PC-3 (cell line): ENCODE measurements at regions not wholly inside any gene's neighbourhood (a gene's known extent, or its start where the extent isn't known, plus 50 kb on each side); places are given as distances from the start of the nearest gene placed in this dataset.
"Not testable (repeated sequence)": the region's sequence is repeated elsewhere in the genome, so short reads cannot be mapped to it uniquely, and the experiment has no call there.

Experiments used
- ATAC-seq: fragments of 200-7000 bp; cut with Tn5 transposase; 2 replicates; pipeline ENCODE4 v1.9.1; 2020; ENCODE audit warnings: mild to moderate bottlenecking, moderate library complexity
- BruUV-seq: library from RNA; stranded (reverse); fragments of 400-500 nt; replicated peaks from 2 replicates; lab custom pipeline; 2021; lab: Mats Ljungman, UMichigan
- CTCF ChIA-PET: fragments of 300-600 bp; sonication (Branson Sonifier 250); formaldehyde crosslinking; loops from one replicate; lab custom pipeline; 2022; ENCODE audit warnings: antibody characterized with exemption; lab: Charles Lee
- POLR2A ChIA-PET: fragments of 300-600 bp; sonication (Branson Sonifier 250); formaldehyde crosslinking; loops from one replicate; lab custom pipeline; 2022; ENCODE audit warnings: antibody characterized with exemption; ENCODE audit not compliant: unreplicated experiment; lab: Charles Lee
- DNase-seq: peaks from one replicate; pipeline ENCODE4 v3.0.0-alpha.2; 2015
- H2AFZ ChIP-seq: fragments of 300-600 bp; sonication (generic); 2 replicates; pipeline ENCODE4 v1.6.0; 2016; ENCODE audit warnings: antibody characterized with exemption, low read length
- H3F3A ChIP-seq: fragments of 300-600 bp; sonication (generic); one replicate; pipeline ENCODE4 v1.6.0; 2017; ENCODE audit warnings: antibody characterized with exemption, low read length, control low read depth, mild to moderate bottlenecking; ENCODE audit not compliant: unreplicated experiment
- H3K27ac ChIP-seq: fragments of 300-600 bp; sonication (generic); 2 replicates; pipeline ENCODE4 v1.5.1; 2016; ENCODE audit warnings: mild to moderate bottlenecking, low read length
- H3K27me3 ChIP-seq: fragments of 300-600 bp; sonication (generic); 2 replicates; pipeline ENCODE4 v1.6.1; 2016; ENCODE audit warnings: low read length, mixed read lengths
- H3K36me3 ChIP-seq: fragments of 300-600 bp; sonication (generic); 2 replicates; pipeline ENCODE4 v1.6.1; 2016; ENCODE audit warnings: low read depth, mixed run types, low read length, mixed read lengths
- H3K4me1 ChIP-seq: fragments of 300-600 bp; sonication (generic); 2 replicates; pipeline ENCODE4 v1.5.1; 2016; ENCODE audit warnings: low read length; ENCODE audit not compliant: insufficient read depth
- H3K4me2 ChIP-seq: fragments of 300-600 bp; sonication (generic); 2 replicates; pipeline ENCODE4 v1.6.0; 2016; ENCODE audit warnings: low read length
- H3K4me3 ChIP-seq: fragments of 300-600 bp; sonication (generic); 2 replicates; pipeline ENCODE4 v1.5.1; 2016; ENCODE audit warnings: mild to moderate bottlenecking, low read length, mixed read lengths
- H3K79me2 ChIP-seq: fragments of 300-600 bp; sonication (generic); 2 replicates; pipeline ENCODE4 v1.6.1; 2017; ENCODE audit warnings: low read length, mixed read lengths
- H3K9ac ChIP-seq: fragments of 300-600 bp; sonication (generic); 2 replicates; pipeline ENCODE4 v1.6.0; 2016; ENCODE audit warnings: mild to moderate bottlenecking, low read length
- H3K9me2 ChIP-seq: fragments of 300-600 bp; sonication (generic); replicated peaks from 2 replicates; pipeline ENCODE4 v1.6.1; 2016; ENCODE audit warnings: mixed run types, low read length, mixed read lengths
- H3K9me3 ChIP-seq: fragments of 300-600 bp; sonication (generic); 2 replicates; pipeline ENCODE4 v1.6.1; 2016; ENCODE audit warnings: low read length, mixed read lengths
- H4K20me1 ChIP-seq: fragments of 300-600 bp; sonication (generic); 2 replicates; pipeline ENCODE4 v1.6.1; 2016; ENCODE audit warnings: low read length, mixed read lengths
- EZH2 ChIP-seq: fragments of 300-600 bp; sonication (generic); IDR thresholded peaks from one replicate; pipeline ENCODE4 v1.6.1; 2017; ENCODE audit warnings: antibody characterized with exemption, mild to moderate bottlenecking, low read length; ENCODE audit not compliant: unreplicated experiment
- EZH2phosphoT487 ChIP-seq: fragments of 300-600 bp; sonication (generic); IDR thresholded peaks from 2 replicates; pipeline ENCODE4 v1.6.1; 2018; ENCODE audit warnings: mild to moderate bottlenecking, antibody characterized with exemption, low read length, borderline replicate concordance
- intact Hi-C: fragments of 100-400 bp; cut with micrococcal nuclease; formaldehyde crosslinking; loops from 2 replicates; pipeline ENCODE4 v1.9.0; 2023
- TF ChIP-seq, protein P1 (sequence below): fragments of 300-600 bp; sonication (generic); conservative IDR thresholded peaks from 2 replicates; pipeline ENCODE4 v1.5.1; 2017; ENCODE audit warnings: antibody characterized with exemption, low read depth, mild to moderate bottlenecking, low read length

DNA sequence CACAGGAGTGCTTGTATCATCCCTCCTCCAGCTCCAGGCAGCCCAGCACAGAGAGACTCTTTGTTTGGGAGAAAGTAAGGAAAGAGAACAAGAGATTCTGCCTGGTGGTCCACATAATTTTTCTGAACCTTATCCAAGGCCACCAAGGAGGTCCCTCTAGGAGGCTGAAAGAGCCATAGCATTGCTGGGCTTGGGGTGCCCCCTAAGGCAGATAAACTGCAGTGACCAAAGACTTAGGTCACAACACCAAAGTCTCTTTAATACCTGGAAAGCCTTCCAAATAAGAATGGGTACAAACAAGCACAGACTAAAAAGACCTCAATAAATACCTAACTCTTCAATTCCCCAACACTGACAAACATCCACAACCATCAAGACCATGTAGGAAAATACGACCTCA lies 310.2 kb upstream of the PPP2R3A start:
- Histone ChIP-seq H2AFZ (no peak overlapping the region), H3K36me3 (no peaks in the 10 kb centered on the region), H3K79me2 (no peaks in the 10 kb centered on the region), H3K4me2 (no peak overlapping the region), H4K20me1 (no peaks in the 10 kb centered on the region), H3K4me1 (no peaks in the 10 kb centered on the region), H3K4me3 (no peak overlapping the region), H3K9ac (no peak overlapping the region), H3K27ac (no peak overlapping the region), H3K9me2 (no peaks in the 10 kb centered on the region), H3K9me3 (no peaks in the 10 kb centered on the region), H3K27me3 (no peaks in the 10 kb centered on the region), H3F3A (no peaks in the 10 kb centered on the region)
- DNase-seq (no peak), ATAC-seq (no peak)
- intact Hi-C loops: no loop called here
- CTCF ChIA-PET: no interaction called here
- TF ChIP-seq, protein P1, sequence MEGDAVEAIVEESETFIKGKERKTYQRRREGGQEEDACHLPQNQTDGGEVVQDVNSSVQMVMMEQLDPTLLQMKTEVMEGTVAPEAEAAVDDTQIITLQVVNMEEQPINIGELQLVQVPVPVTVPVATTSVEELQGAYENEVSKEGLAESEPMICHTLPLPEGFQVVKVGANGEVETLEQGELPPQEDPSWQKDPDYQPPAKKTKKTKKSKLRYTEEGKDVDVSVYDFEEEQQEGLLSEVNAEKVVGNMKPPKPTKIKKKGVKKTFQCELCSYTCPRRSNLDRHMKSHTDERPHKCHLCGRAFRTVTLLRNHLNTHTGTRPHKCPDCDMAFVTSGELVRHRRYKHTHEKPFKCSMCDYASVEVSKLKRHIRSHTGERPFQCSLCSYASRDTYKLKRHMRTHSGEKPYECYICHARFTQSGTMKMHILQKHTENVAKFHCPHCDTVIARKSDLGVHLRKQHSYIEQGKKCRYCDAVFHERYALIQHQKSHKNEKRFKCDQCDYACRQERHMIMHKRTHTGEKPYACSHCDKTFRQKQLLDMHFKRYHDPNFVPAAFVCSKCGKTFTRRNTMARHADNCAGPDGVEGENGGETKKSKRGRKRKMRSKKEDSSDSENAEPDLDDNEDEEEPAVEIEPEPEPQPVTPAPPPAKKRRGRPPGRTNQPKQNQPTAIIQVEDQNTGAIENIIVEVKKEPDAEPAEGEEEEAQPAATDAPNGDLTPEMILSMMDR: no peak
- TF ChIP-seq EZH2phosphoT487 (no peak), EZH2 (no peak)
- no TSS peak for BruUV-seq
- POLR2A ChIA-PET: no interaction called here

DNA sequence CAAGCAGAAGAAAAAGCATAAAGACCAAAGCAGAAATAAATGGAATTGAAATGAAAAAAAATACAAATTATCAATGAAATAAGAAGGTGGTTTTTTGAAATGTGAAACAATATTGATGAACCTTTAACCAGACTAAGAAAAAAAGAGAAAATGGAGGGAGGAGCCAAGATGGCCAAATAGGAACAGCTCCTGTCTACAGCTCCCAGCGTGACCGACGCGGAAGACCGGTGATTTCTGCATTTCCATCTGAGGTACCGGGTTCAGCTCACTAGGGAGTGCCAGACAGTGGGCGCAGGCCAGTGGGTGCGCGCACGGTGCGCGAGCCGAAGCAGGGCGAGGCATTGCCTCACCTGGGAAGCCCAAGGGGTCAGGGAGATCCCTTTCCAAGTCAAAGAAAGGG lies 307.1 kb upstream of the PPP2R3A start:
- H3K4me3 ChIP-seq, POLR2A ChIA-PET, CTCF ChIA-PET: not testable (repeated sequence)

DNA sequence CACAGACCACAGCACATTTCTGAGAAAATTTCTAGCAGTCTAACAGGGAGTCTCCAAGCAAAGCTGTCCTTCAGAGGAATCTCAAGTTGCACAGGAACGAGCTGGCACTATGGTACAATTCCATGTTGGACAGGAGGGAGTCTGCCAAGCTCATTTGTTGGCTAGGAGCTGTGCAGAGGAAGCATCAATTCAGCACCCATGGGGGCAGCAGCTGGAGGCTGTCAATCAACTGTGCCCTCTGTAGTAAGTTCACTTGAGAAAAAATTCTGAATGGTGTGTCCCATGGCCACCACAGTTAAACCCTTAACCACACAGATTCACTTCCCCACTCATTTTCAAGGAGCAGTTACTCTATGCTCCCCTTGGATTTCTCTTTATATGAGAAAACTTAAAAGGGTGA lies 298.5 kb upstream of the PPP2R3A start:
- intact Hi-C loops: no loop called here
- Histone ChIP-seq H3K79me2 (no peaks in the 10 kb centered on the region), H3K9me3 (no peaks in the 10 kb centered on the region), H3F3A (no peaks in the 10 kb centered on the region), H2AFZ (no peak overlapping the region), H3K9ac (no peak overlapping the region), H4K20me1 (no peaks in the 10 kb centered on the region), H3K9me2 (no peaks in the 10 kb centered on the region), H3K36me3 (no peaks in the 10 kb centered on the region), H3K4me3 (no peak overlapping the region), H3K4me1 (no peaks in the 10 kb centered on the region), H3K4me2 (no peak overlapping the region), H3K27me3 (no peaks in the 10 kb centered on the region), H3K27ac (no peak overlapping the region)
- TF ChIP-seq EZH2: no peak
- no peak for TF ChIP-seq EZH2phosphoT487
- CTCF ChIA-PET: no interaction called here
- POLR2A ChIA-PET: no interaction called here
- DNase-seq: no peak
- ATAC-seq: no peak
- no TSS peak for BruUV-seq

More for the DNA sequence above, 307.1 kb upstream of the PPP2R3A start:
- ATAC-seq, H3K4me2 ChIP-seq, H3K4me1 ChIP-seq, H3K79me2 ChIP-seq, DNase-seq, H3F3A ChIP-seq, H3K9me3 ChIP-seq, intact Hi-C loops, H4K20me1 ChIP-seq, H3K9ac ChIP-seq, H3K27me3 ChIP-seq, H2AFZ ChIP-seq, BruUV-seq, H3K36me3 ChIP-seq, H3K27ac ChIP-seq, H3K9me2 ChIP-seq: not testable (repeated sequence)

DNA sequence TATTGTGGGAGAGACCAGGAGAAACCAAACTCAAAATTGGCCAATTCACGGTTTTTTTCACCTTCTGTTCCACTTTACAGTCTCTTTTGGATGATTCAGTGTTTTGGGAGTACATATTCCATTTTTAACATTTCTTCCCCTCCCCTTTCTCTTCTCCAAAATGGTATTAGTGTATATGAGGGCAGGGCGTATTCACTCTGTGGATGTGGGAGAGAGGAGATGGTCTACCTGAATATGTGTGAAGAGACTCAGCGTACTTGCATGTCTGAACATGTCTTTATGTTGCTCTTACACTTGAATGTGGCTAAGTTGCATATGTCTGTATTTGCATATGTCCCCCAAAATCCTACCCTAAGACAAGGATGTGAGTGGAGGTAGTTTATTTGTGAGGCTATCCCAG lies 291.0 kb upstream of the PPP2R3A start:
- no peak for DNase-seq
- no peaks in the 10 kb centered on the region for H3K9me2 ChIP-seq
- no peak overlapping the region for H3K4me3 ChIP-seq
- no peaks in the 10 kb centered on the region for H3K36me3 ChIP-seq
- no TSS peak for BruUV-seq
- H3K27ac ChIP-seq: no peak overlapping the region
- no peaks in the 10 kb centered on the region for H4K20me1 ChIP-seq
- CTCF ChIA-PET: no interaction called here
- POLR2A ChIA-PET: no interaction called here
- H3F3A ChIP-seq: no peaks in the 10 kb centered on the region
- TF ChIP-seq EZH2: no peak
- TF ChIP-seq, protein P1: no peak
- TF ChIP-seq EZH2phosphoT487: no peak
- intact Hi-C loops: no loop called here
- no peaks in the 10 kb centered on the region for H3K27me3 ChIP-seq
- no peak overlapping the region for H3K9ac ChIP-seq
- ATAC-seq: no peak
- no peaks in the 10 kb centered on the region for H3K9me3 ChIP-seq
- H3K79me2 ChIP-seq: no peaks in the 10 kb centered on the region
- no peaks in the 10 kb centered on the region for H3K4me1 ChIP-seq
- H2AFZ ChIP-seq: no peak overlapping the region
- no peak overlapping the region for H3K4me2 ChIP-seq
